NCI-H1092 treated with DMSO at 0.1 percent for 48 hours (cell line): ENCODE measurements at regions not wholly inside any gene's neighbourhood (a gene's known extent, or its start where the extent isn't known, plus 50 kb on each side); places are given as distances from the start of the nearest gene placed in this dataset.

Source experiments
- DNase-seq: peaks from one replicate; lab custom pipeline; 2025; lab: John Stamatoyannopoulos, UW

GRCh38 chr18:77657651-77658298 lies 408.1 kb downstream of the GALR1 start:
- no peak for DNase-seq

GRCh38 chr18:77658299-77658662 lies 408.6 kb downstream of the GALR1 start:
- no peak for DNase-seq

- no peak for DNase-seq
Observed at GRCh38 chr18:77658751-77659448, 409.3 kb downstream of the GALR1 start.

GRCh38 chr18:77666613-77667012 lies 417.0 kb downstream of the GALR1 start:
- DNase-seq: no peak

- DNase-seq: no peak
Observed at GRCh38 chr18:77668219-77668618, 418.6 kb downstream of the GALR1 start.

GRCh38 chr18:77669331-77669730 lies 419.7 kb downstream of the GALR1 start:
- no peak for DNase-seq

- no peak for DNase-seq
Observed at GRCh38 chr18:77671456-77672167, 422.0 kb downstream of the GALR1 start.

GRCh38 chr18:77676910-77677309 lies 427.3 kb downstream of the GALR1 start:
- DNase-seq: peak; percentile 44

GRCh38 chr18:77677536-77677935 lies 427.9 kb downstream of the GALR1 start:
- DNase-seq: no peak

- DNase-seq: no peak
Observed at GRCh38 chr18:77679869-77680268, 430.2 kb downstream of the GALR1 start.

GRCh38 chr18:77700051-77700450 lies 450.4 kb downstream of the GALR1 start:
- DNase-seq: no peak

GRCh38 chr18:77701977-77702376 lies 452.3 kb downstream of the GALR1 start:
- no peak for DNase-seq

GRCh38 chr18:77702686-77703085 lies 453.0 kb downstream of the GALR1 start:
- peak; percentile 77 for DNase-seq

GRCh38 chr18:77705301-77705700 lies 455.7 kb downstream of the GALR1 start:
- DNase-seq: no peak

- DNase-seq: no peak
Observed at GRCh38 chr18:77708826-77709506, 459.3 kb downstream of the GALR1 start.

GRCh38 chr18:77711096-77711495 lies 461.4 kb downstream of the GALR1 start:
- peak; percentile 25 for DNase-seq

- DNase-seq: no peak
Observed at GRCh38 chr18:77714716-77715115, 465.1 kb downstream of the GALR1 start.

GRCh38 chr18:77716282-77716681 lies 466.6 kb downstream of the GALR1 start:
- DNase-seq: no peak

- no peak for DNase-seq
Observed at GRCh38 chr18:77733292-77733903, 483.8 kb downstream of the GALR1 start.

- DNase-seq: no peak
Observed at GRCh38 chr18:77736842-77737241, 487.2 kb downstream of the GALR1 start.

- DNase-seq: no peak
Observed at GRCh38 chr18:77737405-77737804, 487.8 kb downstream of the GALR1 start.

- DNase-seq: peak; percentile 35
Observed at GRCh38 chr18:77749089-77749488, 499.4 kb downstream of the GALR1 start.
